Right lobe of liver (tissue), 6 donors: ENCODE measurements at regions not wholly inside any gene's neighbourhood (a gene's known extent, or its start where the extent isn't known, plus 50 kb on each side); places are given as distances from the start of the nearest gene placed in this dataset.

Experiments
- ATAC-seq, 4 donors: fragments of 200-7000 bp; cut with Tn5 transposase; one replicate each; pipeline ENCODE4 v1.9.1; 2020; ENCODE audit warnings: mild to moderate bottlenecking in 4 of 4, moderate library complexity in 4 of 4
- DNase-seq, 3 donors: peaks; one replicate each; pipeline ENCODE4 v3.0.0-alpha.2; 2020
- H3K27ac ChIP-seq, 3 donors: fragments of 200-600 bp; one replicate each; pipeline ENCODE4 v1.8.0; 2022
- H3K27me3 ChIP-seq, 2 donors: fragments of 200-600 bp; one replicate each; pipeline ENCODE4 v1.8.0; 2022
- H3K36me3 ChIP-seq, 4 donors: fragments of 200-600 bp; sonication (generic) in 1 of 4; one replicate each; pipeline versions ENCODE4 v1.5.1 to v1.8.0; 2017 to 2022; ENCODE audit warnings: control low read depth in 1 of 4
- H3K4me1 ChIP-seq, 4 donors: fragments of 200-600 bp; sonication (generic) in 1 of 4; one replicate each; pipeline versions ENCODE4 v1.5.1 to v1.8.0; 2017 to 2022; ENCODE audit warnings: control low read depth in 1 of 4
- H3K4me3 ChIP-seq, 3 donors: fragments of 200-600 bp; one replicate each; pipeline ENCODE4 v1.8.0; 2022
- H3K9me3 ChIP-seq, 4 donors: fragments of 200-600 bp; sonication (generic) in 1 of 4; one replicate each; pipeline versions ENCODE4 v1.5.1 to v1.8.0; 2017 to 2022; ENCODE audit warnings: control low read depth in 1 of 4
- POLR2A ChIP-seq: fragments of 450-650 bp; IDR thresholded peaks from one replicate; pipeline ENCODE4 v1.6.1; 2017; ENCODE audit warnings: antibody characterized with exemption, mild to moderate bottlenecking
- WGBS: methylation state at CpG from one replicate; pipeline ENCODE4 v1.1.6; 2018; ENCODE audit warnings: low coverage, low lambda C conversion rate; ENCODE audit not compliant: insufficient coverage; ENCODE audit errors: missing lambda C conversion rate; 5-methylcytosine and 5-hydroxymethylcytosine counted together
- intact Hi-C, 2 donors: fragments of 100-400 bp; cut with DNase I; formaldehyde crosslinking; loops; one replicate each; pipeline versions ENCODE4 v1.11.2 to v1.14.1; 2022
- TF ChIP-seq, protein P1 (sequence below), 4 donors: fragments of 200-600 bp in 3 of 4; fragments of 450-650 bp in 1 of 4; IDR thresholded peaks; one replicate each; pipeline versions ENCODE4 v1.5.1 to v1.8.0; 2016 to 2022; ENCODE audit warnings: antibody characterized with exemption in 4 of 4, mild to moderate bottlenecking in 2 of 4
- donor health status: DM: no; HTN: yes; CAD: no.
- donor health status: DM: no; HTN: no; CAD: no.
- donor health status: DM: no; HTN: no; CAD: no.
- donor health status: DM: no; HTN: yes; CAD: no.
- donor health status: DM: no; HTN: yes; CAD: no.

DNA sequence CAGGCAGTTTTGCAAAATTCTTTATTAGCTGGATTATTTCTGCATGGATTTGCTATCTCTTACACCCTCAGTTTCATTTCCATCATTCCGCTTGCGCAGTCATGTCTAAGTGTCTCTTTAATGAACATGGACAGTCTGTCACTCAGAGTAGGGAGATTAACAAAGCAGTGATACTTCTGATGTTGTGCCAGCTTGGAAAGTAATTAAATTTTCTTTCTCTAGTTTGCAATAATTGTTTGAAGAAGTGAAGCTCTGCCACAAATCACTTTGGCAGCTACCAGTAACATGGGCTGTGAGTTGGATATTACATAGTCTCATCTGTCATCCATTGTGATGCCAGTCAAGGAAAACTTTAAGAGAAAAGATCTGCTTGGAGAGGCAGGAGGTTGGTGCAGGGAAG is 324.8 kb upstream of the NWD2 start:
- H3K4me3 ChIP-seq: no peak overlapping the region
- intact Hi-C loops: no loop called here
- TF ChIP-seq, protein P1, sequence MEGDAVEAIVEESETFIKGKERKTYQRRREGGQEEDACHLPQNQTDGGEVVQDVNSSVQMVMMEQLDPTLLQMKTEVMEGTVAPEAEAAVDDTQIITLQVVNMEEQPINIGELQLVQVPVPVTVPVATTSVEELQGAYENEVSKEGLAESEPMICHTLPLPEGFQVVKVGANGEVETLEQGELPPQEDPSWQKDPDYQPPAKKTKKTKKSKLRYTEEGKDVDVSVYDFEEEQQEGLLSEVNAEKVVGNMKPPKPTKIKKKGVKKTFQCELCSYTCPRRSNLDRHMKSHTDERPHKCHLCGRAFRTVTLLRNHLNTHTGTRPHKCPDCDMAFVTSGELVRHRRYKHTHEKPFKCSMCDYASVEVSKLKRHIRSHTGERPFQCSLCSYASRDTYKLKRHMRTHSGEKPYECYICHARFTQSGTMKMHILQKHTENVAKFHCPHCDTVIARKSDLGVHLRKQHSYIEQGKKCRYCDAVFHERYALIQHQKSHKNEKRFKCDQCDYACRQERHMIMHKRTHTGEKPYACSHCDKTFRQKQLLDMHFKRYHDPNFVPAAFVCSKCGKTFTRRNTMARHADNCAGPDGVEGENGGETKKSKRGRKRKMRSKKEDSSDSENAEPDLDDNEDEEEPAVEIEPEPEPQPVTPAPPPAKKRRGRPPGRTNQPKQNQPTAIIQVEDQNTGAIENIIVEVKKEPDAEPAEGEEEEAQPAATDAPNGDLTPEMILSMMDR (IDR thresholded peaks at IDR 0.05): no peak
- no peak for TF ChIP-seq POLR2A
- DNase-seq: no peak
- ATAC-seq: no peak
- no peaks in the 10 kb centered on the region for H3K27me3 ChIP-seq
- no peaks in the 10 kb centered on the region for H3K36me3 ChIP-seq
- no peak overlapping the region for H3K27ac ChIP-seq
- H3K4me1 ChIP-seq: no peaks in the 10 kb centered on the region
- WGBS: 83% methylated on average over 2 of the region's 2 CpGs
- H3K9me3 ChIP-seq: no peaks in the 10 kb centered on the region

DNA sequence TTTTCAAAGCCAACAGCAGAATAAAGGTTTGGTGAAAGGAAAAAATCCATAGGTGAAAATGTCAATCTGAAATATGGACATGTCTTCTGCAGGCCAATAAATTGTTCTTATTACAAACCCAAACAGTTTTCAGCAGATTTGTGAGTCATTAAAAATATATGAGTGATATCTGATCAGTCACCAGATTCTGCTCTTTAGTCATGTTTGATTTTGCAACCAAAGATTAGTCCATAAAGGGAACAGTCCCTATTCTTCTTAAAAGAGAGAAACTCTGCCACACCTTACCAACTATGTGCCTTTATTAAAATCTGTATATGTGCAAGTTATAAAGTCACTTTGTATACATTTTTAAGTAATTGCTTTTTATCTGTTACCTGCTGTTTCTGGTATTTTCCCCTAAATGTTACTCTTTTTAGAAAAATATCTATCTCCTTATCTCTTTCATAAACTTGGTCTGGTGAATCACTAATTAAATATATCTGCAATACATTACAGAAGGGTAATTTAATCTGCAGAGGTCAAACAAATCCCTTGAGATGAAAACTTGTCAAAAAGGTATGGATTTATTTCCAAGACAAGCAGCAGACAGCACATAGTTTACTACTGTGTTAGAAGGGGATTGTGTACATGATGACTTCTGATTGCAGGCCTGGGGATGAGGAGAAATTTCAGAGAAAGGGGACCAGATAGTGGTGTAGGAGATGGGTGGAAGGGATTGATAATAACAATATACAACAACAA is 322.9 kb upstream of the NWD2 start:
- Histone ChIP-seq H3K27me3 (no peaks in the 10 kb centered on the region), H3K9me3 (no peaks in the 10 kb centered on the region), H3K4me3 (no peak overlapping the region), H3K36me3 (no peaks in the 10 kb centered on the region), H3K4me1 (no peaks in the 10 kb centered on the region), H3K27ac (no peak overlapping the region)
- DNase-seq: no peak
- TF ChIP-seq POLR2A: no peak
- TF ChIP-seq, protein P1 (IDR thresholded peaks at IDR 0.05): no peak
- intact Hi-C loops: no loop called here
- no peak for ATAC-seq

DNA sequence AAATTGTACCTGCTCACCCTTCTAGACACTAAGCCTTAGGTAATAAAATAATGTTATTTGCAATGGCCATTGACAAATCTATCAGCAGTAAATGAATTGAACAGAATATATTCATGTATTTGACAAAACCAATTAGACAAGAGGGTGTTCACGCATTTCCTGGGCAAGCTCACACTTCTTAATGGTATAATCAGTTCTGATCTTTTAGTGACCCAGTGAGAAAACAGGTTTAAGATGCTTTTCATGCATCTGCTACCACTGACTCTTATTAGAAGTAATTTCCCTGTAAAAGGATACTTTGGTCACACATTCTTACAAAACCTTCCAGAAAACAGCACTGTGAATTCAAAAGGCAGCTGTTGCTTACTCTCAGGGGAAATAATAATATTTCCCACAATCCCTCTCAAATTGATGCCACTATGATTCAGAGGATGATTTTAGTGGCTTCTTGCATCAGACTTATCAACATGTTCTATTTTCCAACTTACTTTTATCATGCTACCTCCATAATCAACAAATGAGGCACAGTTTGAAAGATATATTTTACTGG is 313.9 kb upstream of the NWD2 start:
- no peak for TF ChIP-seq POLR2A
- TF ChIP-seq, protein P1 (IDR thresholded peaks at IDR 0.05): no peak
- no peaks in the 10 kb centered on the region for H3K27me3 ChIP-seq
- ATAC-seq (no peak), DNase-seq (no peak)
- H3K9me3 ChIP-seq: no peaks in the 10 kb centered on the region
- H3K4me1 ChIP-seq: no peaks in the 10 kb centered on the region
- H3K27ac ChIP-seq: no peak overlapping the region
- intact Hi-C loops: no loop called here
- WGBS: 27% methylated on average over 1 of the region's 1 CpG
- H3K36me3 ChIP-seq: no peaks in the 10 kb centered on the region
- H3K4me3 ChIP-seq: no peak overlapping the region

DNA sequence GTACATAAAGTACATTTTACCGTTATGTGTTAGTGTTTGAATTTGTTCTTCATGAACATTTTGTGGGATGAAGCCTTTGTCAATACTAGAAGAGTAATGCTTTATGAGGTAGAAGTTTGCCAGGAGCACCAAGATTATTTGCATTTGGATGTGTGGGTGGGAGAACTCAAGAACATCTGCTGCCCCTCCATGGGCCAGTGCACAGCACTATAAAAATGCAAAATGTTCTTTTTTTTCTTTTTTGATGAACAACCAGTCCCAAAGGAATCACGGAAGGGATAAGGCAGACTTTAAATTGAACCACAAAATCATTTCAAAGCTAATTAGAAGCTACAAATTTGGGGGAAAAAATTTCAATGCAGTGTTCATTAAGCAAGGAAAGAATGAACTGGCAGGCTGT is 300.3 kb upstream of the NWD2 start:
- DNase-seq (no peak), ATAC-seq (no peak)
- 38% methylated on average over 2 of the region's 2 CpGs for WGBS
- Histone ChIP-seq H3K27me3 (no peaks in the 10 kb centered on the region), H3K27ac (no peak overlapping the region), H3K4me3 (no peak overlapping the region), H3K36me3 (no peaks in the 10 kb centered on the region), H3K4me1 (no peaks in the 10 kb centered on the region), H3K9me3 (no peaks in the 10 kb centered on the region)
- intact Hi-C loops: no loop called here
- TF ChIP-seq, protein P1 (IDR thresholded peaks at IDR 0.05): no peak
- TF ChIP-seq POLR2A: no peak
